ENCODE measurements at regions not wholly inside any gene's neighbourhood (a gene's known extent, or its start where the extent isn't known, plus 50 kb on each side); places are given as distances from the start of the nearest gene placed in this dataset.

DNA sequence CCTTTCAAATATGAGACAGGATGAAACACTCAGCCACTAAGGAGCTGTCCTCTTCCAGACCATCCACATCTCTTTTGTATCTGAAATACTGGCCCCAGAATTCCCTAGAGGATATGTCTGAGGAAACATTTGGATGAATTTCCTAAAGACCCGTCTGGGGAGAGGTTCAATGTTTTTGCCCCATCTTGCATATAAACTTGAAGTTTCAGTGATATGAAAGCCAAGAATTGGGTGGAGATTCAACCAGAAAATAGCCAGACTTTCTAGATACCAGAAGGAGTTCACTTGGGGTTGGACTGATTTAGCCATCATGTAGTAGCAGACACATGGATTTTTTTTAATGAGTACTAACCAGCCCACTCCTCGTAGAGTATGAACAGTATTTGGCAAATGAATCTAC is 182.0 kb downstream of the PLPP3 start:
- no peak for ATAC-seq
- in situ Hi-C loops (cut with MboI): no loop called here
- Histone ChIP-seq H3K4me1 (ENCODE audit: control insufficient read depth, insufficient read depth, low read length) (no peaks in the 10 kb centered on the region), H3K4me2 (ENCODE audit: control insufficient read depth, insufficient read depth) (no peak overlapping the region), H2AFZ (ENCODE audit: control insufficient read depth, low read depth, low read length) (no peak overlapping the region), H3K27me3 (replicated peaks in 1 of 2; ENCODE audit: control insufficient read depth in 2 of 2, insufficient read depth in 2 of 2, low read length in 1 of 2) (no peaks in the 10 kb centered on the region), H4K20me1 (ENCODE audit: control insufficient read depth, insufficient read depth) (no peaks in the 10 kb centered on the region), H3K9ac (ENCODE audit: control insufficient read depth, insufficient read depth, low read length) (no peak overlapping the region), H3K9me3 (replicated peaks; ENCODE audit: control insufficient read depth, insufficient read depth, low read length) (no peaks in the 10 kb centered on the region), H3K27ac (ENCODE audit: control insufficient read depth, insufficient read depth) (no peak overlapping the region), H3K79me2 (ENCODE audit: control insufficient read depth, insufficient read depth, low read length) (no peaks in the 10 kb centered on the region), H3K36me3 (ENCODE audit: control insufficient read depth in 2 of 2, insufficient read depth in 2 of 2, low read length in 1 of 2) (no peaks in the 10 kb centered on the region), H3K4me3 (no peak overlapping the region)
- SMC1A ChIA-PET (ENCODE audit: uncharacterized antibody, unreplicated experiment): interaction anchor here (0.6 to 2.2 kb wide), 4 partner anchors 12 to 44 kb away, joined by 3 to 8 read pairs (median 5); no protein-coding TSS in a partner anchor
- CTCF ChIA-PET: no interaction called here
- RAD21 ChIA-PET (ENCODE audit: unreplicated experiment): no interaction called here
- BruUV-seq (replicated peaks): no TSS peak
- FAIRE-seq: no peak
- intact Hi-C loops (cut with micrococcal nuclease; ENCODE audit: unreplicated experiment): no loop called here
- DNase-seq (ENCODE audit: low read depth, low spot score): no peak
- WGBS (ENCODE audit: insufficient coverage, insufficient replicate concordance, low lambda C conversion rate, missing lambda C conversion rate): 16% methylated on average over 2 of the region's 2 CpGs
- POLR2A ChIA-PET: interaction anchor here (0.7 kb wide), 1 partner anchor 582 kb away, joined by 4 read pairs; no protein-coding TSS in a partner anchor
- TF ChIP-seq RFX5 (IDR thresholded peaks at IDR 0.05; ENCODE audit: low read depth, low read length) (no peak), MTA2 (IDR thresholded peaks at IDR 0.05; ENCODE audit: low read depth) (no peak), ATF7 (IDR thresholded peaks at IDR 0.05; ENCODE audit: low read depth) (no peak), SMAD5 (IDR thresholded peaks at IDR 0.05; ENCODE audit: low read depth) (no peak), YY1 (IDR thresholded peaks at IDR 0.05; ENCODE audit: low read depth, low read length) (no peak), RUNX3 (IDR thresholded peaks at IDR 0.05; ENCODE audit: low read length) (no peak), IRF5 (IDR thresholded peaks at IDR 0.05; ENCODE audit: borderline replicate concordance) (no peak)
- TF ChIP-seq, protein P1, sequence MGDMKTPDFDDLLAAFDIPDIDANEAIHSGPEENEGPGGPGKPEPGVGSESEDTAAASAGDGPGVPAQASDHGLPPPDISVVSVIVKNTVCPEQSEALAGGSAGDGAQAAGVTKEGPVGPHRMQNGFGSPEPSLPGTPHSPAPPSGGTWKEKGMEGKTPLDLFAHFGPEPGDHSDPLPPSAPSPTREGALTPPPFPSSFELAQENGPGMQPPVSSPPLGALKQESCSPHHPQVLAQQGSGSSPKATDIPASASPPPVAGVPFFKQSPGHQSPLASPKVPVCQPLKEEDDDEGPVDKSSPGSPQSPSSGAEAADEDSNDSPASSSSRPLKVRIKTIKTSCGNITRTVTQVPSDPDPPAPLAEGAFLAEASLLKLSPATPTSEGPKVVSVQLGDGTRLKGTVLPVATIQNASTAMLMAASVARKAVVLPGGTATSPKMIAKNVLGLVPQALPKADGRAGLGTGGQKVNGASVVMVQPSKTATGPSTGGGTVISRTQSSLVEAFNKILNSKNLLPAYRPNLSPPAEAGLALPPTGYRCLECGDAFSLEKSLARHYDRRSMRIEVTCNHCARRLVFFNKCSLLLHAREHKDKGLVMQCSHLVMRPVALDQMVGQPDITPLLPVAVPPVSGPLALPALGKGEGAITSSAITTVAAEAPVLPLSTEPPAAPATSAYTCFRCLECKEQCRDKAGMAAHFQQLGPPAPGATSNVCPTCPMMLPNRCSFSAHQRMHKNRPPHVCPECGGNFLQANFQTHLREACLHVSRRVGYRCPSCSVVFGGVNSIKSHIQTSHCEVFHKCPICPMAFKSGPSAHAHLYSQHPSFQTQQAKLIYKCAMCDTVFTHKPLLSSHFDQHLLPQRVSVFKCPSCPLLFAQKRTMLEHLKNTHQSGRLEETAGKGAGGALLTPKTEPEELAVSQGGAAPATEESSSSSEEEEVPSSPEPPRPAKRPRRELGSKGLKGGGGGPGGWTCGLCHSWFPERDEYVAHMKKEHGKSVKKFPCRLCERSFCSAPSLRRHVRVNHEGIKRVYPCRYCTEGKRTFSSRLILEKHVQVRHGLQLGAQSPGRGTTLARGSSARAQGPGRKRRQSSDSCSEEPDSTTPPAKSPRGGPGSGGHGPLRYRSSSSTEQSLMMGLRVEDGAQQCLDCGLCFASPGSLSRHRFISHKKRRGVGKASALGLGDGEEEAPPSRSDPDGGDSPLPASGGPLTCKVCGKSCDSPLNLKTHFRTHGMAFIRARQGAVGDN (IDR thresholded peaks at IDR 0.05): no peak
- TF ChIP-seq, protein P2, sequence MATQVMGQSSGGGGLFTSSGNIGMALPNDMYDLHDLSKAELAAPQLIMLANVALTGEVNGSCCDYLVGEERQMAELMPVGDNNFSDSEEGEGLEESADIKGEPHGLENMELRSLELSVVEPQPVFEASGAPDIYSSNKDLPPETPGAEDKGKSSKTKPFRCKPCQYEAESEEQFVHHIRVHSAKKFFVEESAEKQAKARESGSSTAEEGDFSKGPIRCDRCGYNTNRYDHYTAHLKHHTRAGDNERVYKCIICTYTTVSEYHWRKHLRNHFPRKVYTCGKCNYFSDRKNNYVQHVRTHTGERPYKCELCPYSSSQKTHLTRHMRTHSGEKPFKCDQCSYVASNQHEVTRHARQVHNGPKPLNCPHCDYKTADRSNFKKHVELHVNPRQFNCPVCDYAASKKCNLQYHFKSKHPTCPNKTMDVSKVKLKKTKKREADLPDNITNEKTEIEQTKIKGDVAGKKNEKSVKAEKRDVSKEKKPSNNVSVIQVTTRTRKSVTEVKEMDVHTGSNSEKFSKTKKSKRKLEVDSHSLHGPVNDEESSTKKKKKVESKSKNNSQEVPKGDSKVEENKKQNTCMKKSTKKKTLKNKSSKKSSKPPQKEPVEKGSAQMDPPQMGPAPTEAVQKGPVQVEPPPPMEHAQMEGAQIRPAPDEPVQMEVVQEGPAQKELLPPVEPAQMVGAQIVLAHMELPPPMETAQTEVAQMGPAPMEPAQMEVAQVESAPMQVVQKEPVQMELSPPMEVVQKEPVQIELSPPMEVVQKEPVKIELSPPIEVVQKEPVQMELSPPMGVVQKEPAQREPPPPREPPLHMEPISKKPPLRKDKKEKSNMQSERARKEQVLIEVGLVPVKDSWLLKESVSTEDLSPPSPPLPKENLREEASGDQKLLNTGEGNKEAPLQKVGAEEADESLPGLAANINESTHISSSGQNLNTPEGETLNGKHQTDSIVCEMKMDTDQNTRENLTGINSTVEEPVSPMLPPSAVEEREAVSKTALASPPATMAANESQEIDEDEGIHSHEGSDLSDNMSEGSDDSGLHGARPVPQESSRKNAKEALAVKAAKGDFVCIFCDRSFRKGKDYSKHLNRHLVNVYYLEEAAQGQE (IDR thresholded peaks at IDR 0.05; ENCODE audit: low read depth, low read length): no peak
- TF ChIP-seq, protein P3, sequence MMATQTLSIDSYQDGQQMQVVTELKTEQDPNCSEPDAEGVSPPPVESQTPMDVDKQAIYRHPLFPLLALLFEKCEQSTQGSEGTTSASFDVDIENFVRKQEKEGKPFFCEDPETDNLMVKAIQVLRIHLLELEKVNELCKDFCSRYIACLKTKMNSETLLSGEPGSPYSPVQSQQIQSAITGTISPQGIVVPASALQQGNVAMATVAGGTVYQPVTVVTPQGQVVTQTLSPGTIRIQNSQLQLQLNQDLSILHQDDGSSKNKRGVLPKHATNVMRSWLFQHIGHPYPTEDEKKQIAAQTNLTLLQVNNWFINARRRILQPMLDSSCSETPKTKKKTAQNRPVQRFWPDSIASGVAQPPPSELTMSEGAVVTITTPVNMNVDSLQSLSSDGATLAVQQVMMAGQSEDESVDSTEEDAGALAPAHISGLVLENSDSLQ (IDR thresholded peaks at IDR 0.05): no peak
